ENCODE measurements at regions not wholly inside any gene's neighbourhood (a gene's known extent, or its start where the extent isn't known, plus 50 kb on each side); places are given as distances from the start of the nearest gene placed in this dataset.

DNA sequence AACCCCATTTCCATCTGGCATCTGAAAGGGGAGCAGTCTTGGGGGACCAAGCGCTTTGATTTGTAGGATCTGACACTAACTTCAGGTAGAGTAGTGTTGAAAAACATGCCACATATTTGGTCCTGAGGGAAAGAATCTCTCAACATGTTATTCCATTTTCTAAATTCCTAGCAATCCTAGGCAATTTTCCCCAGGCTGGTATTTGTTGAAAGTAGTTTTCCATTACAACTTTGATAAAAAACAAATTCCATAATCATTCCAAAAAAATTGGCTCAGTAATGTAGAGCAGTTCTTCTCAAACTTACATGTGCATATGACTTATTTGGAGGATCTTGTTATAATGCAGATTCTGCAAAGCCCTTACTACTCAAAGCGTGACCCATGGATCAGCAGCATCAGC is 477.9 kb downstream of the ACTL7B start:
- TF ChIP-seq, protein P1, sequence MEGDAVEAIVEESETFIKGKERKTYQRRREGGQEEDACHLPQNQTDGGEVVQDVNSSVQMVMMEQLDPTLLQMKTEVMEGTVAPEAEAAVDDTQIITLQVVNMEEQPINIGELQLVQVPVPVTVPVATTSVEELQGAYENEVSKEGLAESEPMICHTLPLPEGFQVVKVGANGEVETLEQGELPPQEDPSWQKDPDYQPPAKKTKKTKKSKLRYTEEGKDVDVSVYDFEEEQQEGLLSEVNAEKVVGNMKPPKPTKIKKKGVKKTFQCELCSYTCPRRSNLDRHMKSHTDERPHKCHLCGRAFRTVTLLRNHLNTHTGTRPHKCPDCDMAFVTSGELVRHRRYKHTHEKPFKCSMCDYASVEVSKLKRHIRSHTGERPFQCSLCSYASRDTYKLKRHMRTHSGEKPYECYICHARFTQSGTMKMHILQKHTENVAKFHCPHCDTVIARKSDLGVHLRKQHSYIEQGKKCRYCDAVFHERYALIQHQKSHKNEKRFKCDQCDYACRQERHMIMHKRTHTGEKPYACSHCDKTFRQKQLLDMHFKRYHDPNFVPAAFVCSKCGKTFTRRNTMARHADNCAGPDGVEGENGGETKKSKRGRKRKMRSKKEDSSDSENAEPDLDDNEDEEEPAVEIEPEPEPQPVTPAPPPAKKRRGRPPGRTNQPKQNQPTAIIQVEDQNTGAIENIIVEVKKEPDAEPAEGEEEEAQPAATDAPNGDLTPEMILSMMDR (conservative IDR thresholded peaks at IDR 0.05; ENCODE audit: low read length): no peak
- no peak for TF ChIP-seq EZH2phosphoT487 (IDR thresholded peaks at IDR 0.05; ENCODE audit: borderline replicate concordance)

Data from Loucy (cell line).